IPS DF 6.9 (cell line): ENCODE measurements at regions not wholly inside any gene's neighbourhood (a gene's known extent, or its start where the extent isn't known, plus 50 kb on each side); places are given as distances from the start of the nearest gene placed in this dataset.

Source experiments
- DNase-seq: peaks from one replicate; pipeline ENCODE4 v3.0.0-alpha.2; 2013; ENCODE audit warnings: low read depth, low spot score
- H3K27ac ChIP-seq: one replicate; pipeline ENCODE4 v1.5.1; 2013; ENCODE audit warnings: low read length, control low read depth
- H3K27me3 ChIP-seq: 2 replicates; pipeline ENCODE4 v1.6.1; 2013; ENCODE audit warnings: mild to moderate bottlenecking, low read length; ENCODE audit not compliant: control insufficient read depth, insufficient read depth
- H3K36me3 ChIP-seq: 2 replicates; pipeline ENCODE4 v1.6.1; 2013; ENCODE audit warnings: low read length; ENCODE audit not compliant: control insufficient read depth, insufficient read depth
- H3K4me1 ChIP-seq: 2 replicates; pipeline ENCODE4 v1.6.1; 2013; ENCODE audit warnings: low read length; ENCODE audit not compliant: control insufficient read depth, insufficient read depth
- H3K4me3 ChIP-seq: 2 replicates; pipeline ENCODE4 v1.5.1; 2013; ENCODE audit warnings: mild to moderate bottlenecking, low read length
- H3K9me3 ChIP-seq: 2 replicates; pipeline ENCODE4 v1.6.1; 2013; ENCODE audit warnings: low read length, inconsistent platforms; ENCODE audit not compliant: control insufficient read depth, insufficient read depth
- WGBS: extraction: QIAGEN DNeasy Blood & Tissue Kit; methylation state at CpG from one replicate; pipeline ENCODE4 v1.1.7; 2013; ENCODE audit warnings: mixed read lengths, missing lambda C conversion rate; ENCODE audit not compliant: insufficient read length, insufficient coverage; 5-methylcytosine and 5-hydroxymethylcytosine counted together

DNA sequence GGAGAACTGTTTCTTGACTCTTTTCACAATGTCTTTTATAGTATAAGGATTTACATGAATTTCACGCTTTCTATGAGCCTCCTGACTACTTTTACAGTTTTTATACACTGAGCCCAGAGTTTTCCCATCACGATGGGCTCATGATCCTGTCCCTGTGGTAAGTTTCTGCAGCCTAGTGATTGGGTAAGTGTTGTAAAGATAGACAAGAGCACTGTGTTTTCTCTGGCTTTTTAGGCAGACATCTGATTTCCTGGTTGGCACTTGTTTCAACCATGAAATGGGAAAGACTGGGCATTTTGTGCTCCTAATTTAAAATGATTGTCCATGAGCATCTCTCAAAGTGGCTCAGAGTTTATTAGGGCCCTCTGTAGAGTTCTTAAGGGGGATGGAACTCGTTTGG, 299.0 kb downstream of the FAT3 start:
- H3K27me3 ChIP-seq, result no peaks in the 10 kb centered on the region
- no CpG with 5 or more reads among the region's 3 CpGs for WGBS
- H3K4me3 ChIP-seq, result no peak overlapping the region
- H3K4me1 ChIP-seq, result no peaks in the 10 kb centered on the region
- H3K9me3 ChIP-seq, result no peaks in the 10 kb centered on the region
- no peak overlapping the region for H3K27ac ChIP-seq
- H3K36me3 ChIP-seq, result no peaks in the 10 kb centered on the region
- DNase-seq, result no peak

- H3K36me3 ChIP-seq, result no peaks in the 10 kb centered on the region
- no peaks in the 10 kb centered on the region for H3K4me1 ChIP-seq
- H3K27me3 ChIP-seq, result no peaks in the 10 kb centered on the region
- no peak for DNase-seq
- no CpG with 5 or more reads among the region's 5 CpGs for WGBS
- H3K27ac ChIP-seq, result no peak overlapping the region
- no peaks in the 10 kb centered on the region for H3K9me3 ChIP-seq
- H3K4me3 ChIP-seq, result no peak overlapping the region
These were observed 299.9 kb downstream of the FAT3 start for GRCh38 chr11:92524542-92524941.

DNA sequence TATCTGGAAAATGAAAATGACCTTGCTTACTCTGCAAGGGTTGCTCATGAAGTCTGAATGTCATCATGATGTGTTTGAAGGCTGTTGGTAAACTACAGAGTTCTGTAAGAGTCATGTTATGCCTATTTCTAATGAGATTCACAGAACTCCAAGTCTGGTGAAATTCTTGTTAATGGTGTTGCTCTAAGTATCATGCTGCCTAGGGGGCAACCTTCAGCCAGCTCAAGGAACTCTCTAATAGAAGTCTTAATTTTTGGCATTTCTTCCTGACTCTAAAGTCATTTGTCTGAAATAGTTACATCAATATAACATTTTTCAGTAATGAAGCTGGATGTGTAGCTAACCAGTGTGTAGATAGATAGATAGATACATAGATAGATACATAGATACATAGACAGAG, 302.8 kb downstream of the FAT3 start:
- no peak for DNase-seq
- Histone ChIP-seq H3K27ac (no peak overlapping the region), H3K9me3 (no peaks in the 10 kb centered on the region), H3K4me1 (peaks cover 3% of the 10 kb centered on the region; the same call in 1 of the 2 replicates), H3K27me3 (no peaks in the 10 kb centered on the region), H3K36me3 (no peaks in the 10 kb centered on the region), H3K4me3 (no peak overlapping the region)

- DNase-seq, result no peak
- Histone ChIP-seq H3K27me3 (no peaks in the 10 kb centered on the region), H3K4me1 (peaks cover 3% of the 10 kb centered on the region; the same call in 1 of the 2 replicates), H3K9me3 (no peaks in the 10 kb centered on the region), H3K27ac (no peak overlapping the region), H3K36me3 (no peaks in the 10 kb centered on the region), H3K4me3 (no peak overlapping the region)
- WGBS, result no CpG with 5 or more reads among the region's 6 CpGs
These were observed 303.4 kb downstream of the FAT3 start for GRCh38 chr11:92528001-92528400.

DNA sequence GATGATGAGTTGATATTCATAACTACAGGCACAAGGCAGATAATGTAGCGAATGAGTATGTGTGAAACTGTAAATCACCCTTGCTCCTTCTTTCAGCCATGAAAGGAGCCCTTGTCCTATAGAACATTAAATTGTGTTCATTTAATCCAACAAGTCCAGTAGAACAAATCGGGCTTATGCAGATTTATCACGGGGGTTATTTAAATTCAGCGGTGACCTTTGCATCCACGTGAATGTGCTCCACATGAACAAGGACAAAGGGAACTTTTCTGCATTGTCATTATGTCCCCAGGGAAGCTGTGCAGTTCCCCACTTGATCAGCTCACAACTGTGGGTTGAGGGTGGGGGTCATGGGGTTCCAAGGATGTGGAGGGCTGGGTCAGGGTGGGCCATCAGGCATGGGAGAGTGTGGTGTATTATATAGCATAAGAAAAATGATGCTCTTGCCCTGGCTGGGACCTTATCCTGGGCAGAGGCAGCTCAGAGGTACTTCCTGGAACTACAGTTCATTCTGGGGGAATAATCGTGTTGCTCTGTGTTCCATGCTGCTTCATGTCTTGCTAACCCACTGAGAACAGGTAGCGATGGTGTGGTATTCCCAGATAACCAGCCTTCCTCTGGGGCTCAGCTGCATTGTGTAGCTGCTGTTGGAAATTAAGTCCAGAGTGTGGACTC, 306.6 kb downstream of the FAT3 start:
- H3K9me3 ChIP-seq, result no peaks in the 10 kb centered on the region
- H3K27me3 ChIP-seq, result no peaks in the 10 kb centered on the region
- DNase-seq, result no peak
- H3K27ac ChIP-seq, result no peak overlapping the region
- no peak overlapping the region for H3K4me3 ChIP-seq
- no CpG with 5 or more reads among the region's 7 CpGs for WGBS
- H3K4me1 ChIP-seq, result peaks cover 4% of the 10 kb centered on the region; the same call in 1 of the 2 replicates
- no peaks in the 10 kb centered on the region for H3K36me3 ChIP-seq

- WGBS, result no CpG with 5 or more reads among the region's 3 CpGs
- Histone ChIP-seq H3K36me3 (no peaks in the 10 kb centered on the region), H3K4me1 (peaks cover 4% of the 10 kb centered on the region; the same call in 1 of the 2 replicates), H3K27me3 (no peaks in the 10 kb centered on the region), H3K27ac (no peak overlapping the region), H3K9me3 (no peaks in the 10 kb centered on the region), H3K4me3 (no peak overlapping the region)
- DNase-seq, result no peak
These were observed 309.2 kb downstream of the FAT3 start for GRCh38 chr11:92533657-92534335.

DNA sequence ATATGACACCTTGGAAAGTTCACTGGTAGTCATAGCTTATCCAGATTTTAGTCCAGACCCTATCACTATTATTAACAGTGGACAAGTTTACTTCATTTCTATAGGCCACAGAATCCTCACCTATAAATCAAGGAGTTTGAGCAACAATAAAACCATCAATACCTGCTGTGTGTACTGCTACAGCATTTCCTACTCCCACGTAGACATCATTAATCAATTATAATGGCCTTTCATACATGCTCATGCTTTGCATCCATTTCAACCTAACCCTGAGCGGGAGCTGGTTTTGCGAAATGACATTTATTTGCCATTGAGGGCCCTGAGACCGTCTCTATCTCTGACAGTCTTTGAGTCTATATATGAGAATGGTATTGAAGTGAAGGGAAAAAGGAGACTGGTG, 312.3 kb downstream of the FAT3 start:
- Histone ChIP-seq H3K4me1 (peaks cover 2% of the 10 kb centered on the region; the same call in 1 of the 2 replicates), H3K27me3 (no peaks in the 10 kb centered on the region), H3K27ac (no peak overlapping the region), H3K36me3 (no peaks in the 10 kb centered on the region), H3K9me3 (no peaks in the 10 kb centered on the region), H3K4me3 (no peak overlapping the region)
- no CpG with 5 or more reads among the region's 4 CpGs for WGBS
- no peak for DNase-seq

DNA sequence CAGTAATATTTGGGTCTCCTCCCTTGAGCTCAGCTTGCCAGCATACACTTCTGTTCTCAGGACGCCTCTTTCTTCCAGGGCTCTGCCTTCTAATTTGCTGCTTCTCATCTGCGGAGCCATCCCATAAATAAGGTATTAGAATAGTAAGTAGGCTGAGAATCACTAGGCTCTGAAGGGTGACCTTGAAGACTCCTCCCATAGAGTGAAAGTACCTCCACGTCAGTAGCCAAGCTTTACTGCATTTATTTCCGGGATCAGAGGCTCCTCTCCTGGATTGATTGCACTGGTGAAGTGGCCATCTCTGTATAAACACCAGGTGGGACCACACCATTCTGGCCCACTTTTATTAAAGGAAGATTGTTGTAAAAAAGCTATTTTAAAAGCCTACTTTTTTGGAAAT, 315.5 kb downstream of the FAT3 start:
- WGBS, result no CpG with 5 or more reads among the region's 4 CpGs
- Histone ChIP-seq H3K4me3 (no peak overlapping the region), H3K27me3 (no peaks in the 10 kb centered on the region), H3K9me3 (no peaks in the 10 kb centered on the region), H3K36me3 (no peaks in the 10 kb centered on the region), H3K27ac (no peak overlapping the region), H3K4me1 (no peaks in the 10 kb centered on the region)
- no peak for DNase-seq

GRCh38 chr11:92545906-92546471, 321.4 kb downstream of the FAT3 start:
- Histone ChIP-seq H3K4me3 (no peak overlapping the region), H3K4me1 (peaks cover 5% of the 10 kb centered on the region), H3K9me3 (no peaks in the 10 kb centered on the region), H3K27me3 (no peaks in the 10 kb centered on the region), H3K27ac (no peak overlapping the region), H3K36me3 (no peaks in the 10 kb centered on the region)
- no CpG with 5 or more reads among the region's 6 CpGs for WGBS
- no peak for DNase-seq

- no peak overlapping the region for H3K27ac ChIP-seq
- no peaks in the 10 kb centered on the region for H3K36me3 ChIP-seq
- no peaks in the 10 kb centered on the region for H3K9me3 ChIP-seq
- DNase-seq, result no peak
- H3K4me1 ChIP-seq, result peaks cover 7% of the 10 kb centered on the region
- no peaks in the 10 kb centered on the region for H3K27me3 ChIP-seq
- WGBS, result no CpG with 5 or more reads among the region's 5 CpGs
- H3K4me3 ChIP-seq, result no peak overlapping the region
These were observed 322.0 kb downstream of the FAT3 start for GRCh38 chr11:92546603-92547002.

GRCh38 chr11:92550411-92550810, 325.8 kb downstream of the FAT3 start:
- H3K4me1 ChIP-seq, result peaks cover 7% of the 10 kb centered on the region
- no peak overlapping the region for H3K27ac ChIP-seq
- no peaks in the 10 kb centered on the region for H3K36me3 ChIP-seq
- peak; percentile 70 for DNase-seq
- no peak overlapping the region for H3K4me3 ChIP-seq
- H3K9me3 ChIP-seq, result no peaks in the 10 kb centered on the region
- H3K27me3 ChIP-seq, result no peaks in the 10 kb centered on the region
